ENCODE measurements at regions not wholly inside any gene's neighbourhood (a gene's known extent, or its start where the extent isn't known, plus 50 kb on each side); places are given as distances from the start of the nearest gene placed in this dataset.

- TF ChIP-seq CTCF (IDR thresholded peaks at IDR 0.05) (no peak), ZFX (IDR thresholded peaks at IDR 0.05; ENCODE audit: borderline replicate concordance) (no peak)
Measured at GRCh38 chr4:127196655-127197352, 436.0 kb upstream of the INTU start.

All from 22Rv1 (cell line).